CD4-positive, alpha-beta T cell (primary cell): ENCODE measurements at regions not wholly inside any gene's neighbourhood (a gene's known extent, or its start where the extent isn't known, plus 50 kb on each side); places are given as distances from the start of the nearest gene placed in this dataset.

Experiments used
- ATAC-seq: fragments of 200-7000 bp; cut with Tn5 transposase; one replicate; pipeline ENCODE4 v1.10.0; 2022; ENCODE audit warnings: mild to moderate bottlenecking; ENCODE audit not compliant: poor library complexity
- CTCF ChIA-PET: fragments of 350-600 bp; sonication (Branson Sonifier 250); formaldehyde crosslinking; loops from one replicate; lab custom pipeline; 2021; ENCODE audit warnings: antibody characterized with exemption, inconsistent platforms; lab: Charles Lee
- POLR2A ChIA-PET: fragments of 350-600 bp; sonication (Branson Sonifier 250); formaldehyde crosslinking; loops from one replicate; lab custom pipeline; 2021; ENCODE audit warnings: antibody characterized with exemption, inconsistent platforms; lab: Charles Lee
- DNase-seq, 14 experiments: peaks; one replicate each; pipeline ENCODE4 v3.0.0-alpha.2; 2013 to 2020; ENCODE audit warnings: mixed read lengths in 2 of 14
- H3K27ac ChIP-seq, 2 donors: one replicate each; pipeline versions ENCODE4 v1.5.1 to v1.7.0; 2013; ENCODE audit warnings: low read length in 2 of 2, low read depth in 1 of 2, mild to moderate bottlenecking in 1 of 2
- H3K27me3 ChIP-seq, 2 experiments: 1 replicate in 1 of 2; 2 replicates in 1 of 2; pipeline versions ENCODE4 v1.6.1 to v1.7.0; 2013; ENCODE audit warnings: low read length in 2 of 2, control low read depth in 1 of 2, mild to moderate bottlenecking in 1 of 2, moderate library complexity in 1 of 2; ENCODE audit not compliant: insufficient read depth in 2 of 2, control insufficient read depth in 1 of 2
- H3K36me3 ChIP-seq: one replicate; pipeline ENCODE4 v1.6.1; 2013; ENCODE audit warnings: low read length, control low read depth; ENCODE audit not compliant: insufficient read depth
- H3K4me1 ChIP-seq: one replicate; pipeline ENCODE4 v1.6.1; 2013; ENCODE audit warnings: low read length, control low read depth; ENCODE audit not compliant: insufficient read depth
- H3K4me3 ChIP-seq: one replicate; pipeline ENCODE4 v1.5.1; 2013; ENCODE audit warnings: mild to moderate bottlenecking, low read length, moderate library complexity
- H3K9me3 ChIP-seq, 2 experiments: 1 replicate in 1 of 2; 2 replicates in 1 of 2; pipeline versions ENCODE4 v1.6.1 to v1.7.0; 2013; ENCODE audit warnings: low read length in 2 of 2, mild to moderate bottlenecking in 2 of 2, control low read depth in 1 of 2, moderate library complexity in 1 of 2; ENCODE audit not compliant: control insufficient read depth in 1 of 2, insufficient read depth in 1 of 2
- H3K27ac Mint-ChIP-seq: one replicate; pipeline ENCODE4 v1.8.0; 2020; ENCODE audit warnings: mixed read lengths
- H3K27me3 Mint-ChIP-seq: one replicate; pipeline ENCODE4 v1.8.0; 2021; ENCODE audit warnings: mixed read lengths
- H3K36me3 Mint-ChIP-seq: one replicate; pipeline ENCODE4 v1.8.0; 2021; ENCODE audit warnings: low read depth, mixed read lengths
- H3K4me1 Mint-ChIP-seq: one replicate; pipeline ENCODE4 v1.8.0; 2021; ENCODE audit warnings: low read depth, mixed read lengths
- H3K4me3 Mint-ChIP-seq: one replicate; pipeline ENCODE4 v1.8.0; 2020; ENCODE audit warnings: mild to moderate bottlenecking, mixed read lengths
- H3K9me3 Mint-ChIP-seq: one replicate; pipeline ENCODE4 v1.8.0; 2020; ENCODE audit warnings: mixed read lengths
- CTCF ChIP-seq: fragments of 200-600 bp; IDR thresholded peaks from one replicate; pipeline ENCODE4 v1.8.0; 2022; ENCODE audit warnings: antibody characterized with exemption, mild to moderate bottlenecking
- intact Hi-C, 2 experiments: fragments of 100-400 bp; cut with DNase I in 1 of 2; cut with micrococcal nuclease in 1 of 2; formaldehyde crosslinking; loops; one replicate each; pipeline versions ENCODE4 v1.15.1 to v1.9.0; 2023 to 2025; cut with DNase I, micrococcal nuclease

DNA sequence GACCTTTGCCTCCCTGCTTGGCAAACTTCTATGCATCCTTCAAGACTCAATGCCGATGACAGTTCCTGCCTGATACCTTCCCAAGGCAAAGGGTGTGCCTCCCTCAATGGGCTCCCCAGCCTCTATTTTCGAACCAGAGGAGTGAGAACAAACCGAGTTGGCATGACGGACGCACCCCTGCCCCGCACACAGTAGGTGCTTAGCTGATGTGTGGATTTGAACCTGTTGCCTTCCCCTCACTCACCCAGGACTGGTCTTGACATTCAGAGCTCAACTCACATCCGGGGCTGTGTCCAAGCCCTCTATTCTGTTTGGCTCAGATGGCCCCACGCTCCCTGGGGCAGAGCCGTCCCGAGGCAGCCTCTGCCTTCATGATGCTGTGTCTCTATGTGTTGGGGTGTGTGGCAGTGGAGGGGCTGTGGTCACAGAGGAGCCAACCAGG, 52.2 kb upstream of the SLC6A11 start:
- TF ChIP-seq CTCF = no peak
- Mint-ChIP-seq H3K4me1 (no peaks in the 10 kb centered on the region), H3K27ac (no peak overlapping the region), H3K4me3 (no peak overlapping the region), H3K9me3 (no peaks in the 10 kb centered on the region), H3K27me3 (peaks cover 78% of the 10 kb centered on the region), H3K36me3 (no peaks in the 10 kb centered on the region)
- Histone ChIP-seq H3K9me3 (peaks cover 0 to 7% of the 10 kb centered on the region in 2 experiments), H3K4me1 (no peaks in the 10 kb centered on the region), H3K27ac (no peak overlapping the region), H3K36me3 (no peaks in the 10 kb centered on the region), H3K27me3 (peaks cover 2 to 10% of the 10 kb centered on the region in 2 experiments), H3K4me3 (no peak overlapping the region)
- no peak for DNase-seq
- ChIA-PET POLR2A (no interaction called here), CTCF (no interaction called here)
- ATAC-seq = no peak
- intact Hi-C loops = no loop called here

DNA sequence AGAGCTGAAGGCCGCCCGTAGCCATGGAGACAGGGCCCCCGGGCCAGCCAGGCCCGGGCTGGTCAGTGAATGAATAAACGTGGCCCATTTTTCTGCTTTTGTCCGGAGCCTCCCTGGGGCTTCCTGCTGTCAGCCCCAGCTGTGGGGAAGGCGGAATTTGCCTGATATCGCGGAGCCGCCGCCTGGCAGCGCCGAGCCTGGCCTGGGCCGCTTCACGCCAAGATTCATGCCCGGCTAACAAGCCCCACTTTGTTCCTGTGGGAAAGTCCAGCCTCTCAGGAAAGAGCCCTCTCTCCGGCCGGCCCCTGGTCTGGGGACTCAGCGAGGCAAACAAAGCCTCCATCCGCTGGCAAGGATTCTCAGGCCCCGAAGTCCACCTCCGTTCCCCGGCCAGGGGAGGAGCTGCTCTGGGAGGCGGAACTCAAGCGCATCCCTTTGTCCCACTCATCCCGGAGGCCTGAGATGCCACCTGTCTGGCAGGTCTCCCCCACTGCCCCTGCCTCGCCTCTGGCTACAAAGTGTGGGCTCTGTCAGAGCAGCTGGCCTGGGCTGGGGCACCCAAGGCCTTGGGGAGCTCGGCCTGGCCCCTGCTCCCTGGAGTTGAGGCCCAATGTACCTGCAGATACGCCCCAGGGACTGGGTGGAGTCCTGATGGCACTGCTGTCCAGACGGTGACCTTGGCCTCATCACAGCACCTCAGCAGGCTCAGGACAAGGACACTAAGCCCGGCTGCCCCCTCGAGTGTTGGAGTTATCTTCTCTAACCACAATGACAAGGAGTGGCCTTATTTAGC, 51.6 kb upstream of the SLC6A11 start:
- Mint-ChIP-seq H3K36me3 (no peaks in the 10 kb centered on the region), H3K9me3 (no peaks in the 10 kb centered on the region), H3K27ac (no peak overlapping the region), H3K4me3 (no peak overlapping the region), H3K27me3 (peaks cover 76% of the 10 kb centered on the region), H3K4me1 (no peaks in the 10 kb centered on the region)
- H3K27ac ChIP-seq = no peak overlapping the region
- ChIA-PET POLR2A (no interaction called here), CTCF (no interaction called here)
- H3K4me1 ChIP-seq = no peaks in the 10 kb centered on the region
- intact Hi-C loops = no loop called here
- H3K27me3 ChIP-seq = peaks cover 2 to 12% of the 10 kb centered on the region in 2 experiments
- no peaks in the 10 kb centered on the region for H3K36me3 ChIP-seq
- no peak for TF ChIP-seq CTCF
- no peak overlapping the region for H3K4me3 ChIP-seq
- ATAC-seq (no peak), DNase-seq (no peak)
- peaks cover 0 to 7% of the 10 kb centered on the region in 2 experiments for H3K9me3 ChIP-seq

DNA sequence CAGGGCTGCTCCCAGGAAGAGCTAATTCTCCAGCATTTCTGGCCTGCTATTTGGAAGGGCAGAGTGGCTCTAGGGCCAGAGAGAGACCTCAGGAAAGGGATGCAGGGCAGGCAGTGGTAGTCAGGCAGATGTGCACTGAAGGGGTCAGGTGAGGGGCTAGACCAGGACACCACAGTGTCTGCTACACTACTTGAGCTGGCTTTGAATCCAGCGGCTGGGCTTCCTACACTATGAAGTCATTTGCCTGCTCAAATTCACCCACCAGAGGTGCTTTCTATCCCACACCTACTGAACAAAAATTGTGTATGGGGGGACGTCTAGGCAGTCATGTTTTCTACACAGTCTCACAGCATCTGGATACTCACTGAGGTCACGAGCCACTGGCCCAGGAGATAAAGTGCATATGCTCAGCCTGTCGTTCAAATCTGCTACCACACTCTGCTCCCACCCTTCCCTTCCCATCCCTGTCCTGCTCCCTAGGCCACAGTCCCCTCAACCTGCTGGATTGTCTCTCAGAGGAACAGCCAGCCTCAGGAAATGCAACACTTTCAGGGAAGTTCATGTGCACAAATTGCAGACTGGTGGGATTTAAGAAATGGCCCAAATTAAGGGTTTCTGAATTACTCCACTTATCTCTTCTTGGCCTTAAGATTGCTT, 49.9 kb upstream of the SLC6A11 start:
- CTCF ChIA-PET = no interaction called here
- peaks cover 73% of the 10 kb centered on the region for H3K27me3 Mint-ChIP-seq

More for the DNA sequence above, 49.9 kb upstream of the SLC6A11 start:
- no peak overlapping the region for H3K4me3 ChIP-seq
- DNase-seq = no peak
- POLR2A ChIA-PET = no interaction called here
- ATAC-seq = no peak
- H3K36me3 Mint-ChIP-seq = no peaks in the 10 kb centered on the region
- intact Hi-C loops = no loop called here
- H3K27me3 ChIP-seq = peaks cover 2 to 5% of the 10 kb centered on the region in 2 experiments
- H3K9me3 ChIP-seq = peaks cover 0 to 7% of the 10 kb centered on the region in 2 experiments
- no peaks in the 10 kb centered on the region for H3K4me1 Mint-ChIP-seq
- no peak overlapping the region for H3K27ac ChIP-seq
- no peaks in the 10 kb centered on the region for H3K9me3 Mint-ChIP-seq
- no peak overlapping the region for H3K27ac Mint-ChIP-seq
- no peak overlapping the region for H3K4me3 Mint-ChIP-seq
- H3K4me1 ChIP-seq = no peaks in the 10 kb centered on the region
- no peaks in the 10 kb centered on the region for H3K36me3 ChIP-seq
- TF ChIP-seq CTCF = no peak
